HG02759 (cell line): ENCODE measurements at regions not wholly inside any gene's neighbourhood (a gene's known extent, or its start where the extent isn't known, plus 50 kb on each side); places are given as distances from the start of the nearest gene placed in this dataset.

Experiments used
- ATAC-seq: cut with Tn5 transposase; IDR thresholded peaks from one replicate; pipeline ENCODE4 v1.9.1; 2021; ENCODE audit warnings: mild to moderate bottlenecking, moderate library complexity; ENCODE audit not compliant: unreplicated experiment

- ATAC-seq = no peak
Measured at GRCh38 chr10:112083472-112083871, 100.1 kb downstream of the GPAM start.

- no peak for ATAC-seq
Measured at GRCh38 chr10:112087953-112088456, 95.6 kb downstream of the GPAM start.

- no peak for ATAC-seq
Measured at GRCh38 chr10:112091703-112092102, 91.9 kb downstream of the GPAM start.

- no peak for ATAC-seq
Measured at GRCh38 chr10:112092519-112092918, 91.0 kb downstream of the GPAM start.

- no peak for ATAC-seq
Measured at GRCh38 chr10:112094984-112095383, 88.6 kb downstream of the GPAM start.

- ATAC-seq = no peak
Measured at GRCh38 chr10:112095731-112096130, 87.8 kb downstream of the GPAM start.

GRCh38 chr10:112098682-112099081 lies 84.9 kb downstream of the GPAM start:
- no peak for ATAC-seq
